Upper lobe of left lung (tissue), 6 donors: ENCODE measurements at regions not wholly inside any gene's neighbourhood (a gene's known extent, or its start where the extent isn't known, plus 50 kb on each side); places are given as distances from the start of the nearest gene placed in this dataset.

Experiments
- ATAC-seq, 2 donors: fragments of 200-7000 bp; cut with Tn5 transposase; one replicate each; pipeline ENCODE4 v1.9.1; 2022; ENCODE audit warnings: mild to moderate bottlenecking in 2 of 2, moderate library complexity in 2 of 2; ENCODE audit not compliant: low FRiP score in 2 of 2
- DNase-seq, 2 donors: peaks; one replicate each; pipeline ENCODE4 v3.0.0-alpha.2; 2019 to 2020
- H3K27ac ChIP-seq, 4 donors: fragments of 200-600 bp; sonication (generic); one replicate each; pipeline ENCODE4 v1.5.1; 2016 to 2019
- H3K27me3 ChIP-seq, 4 donors: fragments of 200-600 bp; sonication (generic); one replicate each; pipeline ENCODE4 v1.5.1; 2017 to 2019
- H3K36me3 ChIP-seq, 4 donors: fragments of 200-600 bp; sonication (generic); one replicate each; pipeline ENCODE4 v1.5.1; 2016 to 2019
- H3K4me1 ChIP-seq, 4 donors: fragments of 200-600 bp; sonication (generic); one replicate each; pipeline ENCODE4 v1.5.1; 2018 to 2019
- H3K4me3 ChIP-seq, 4 donors: fragments of 200-600 bp; sonication (generic); one replicate each; pipeline ENCODE4 v1.5.1; 2017 to 2019; ENCODE audit warnings: mild to moderate bottlenecking in 2 of 4, moderate library complexity in 1 of 4
- H3K9me3 ChIP-seq, 4 donors: fragments of 200-600 bp; sonication (generic); one replicate each; pipeline ENCODE4 v1.5.1; 2018 to 2019
- EP300 ChIP-seq, 4 donors: sonication (generic); formaldehyde crosslinking; IDR thresholded peaks; one replicate each; pipeline ENCODE4 v1.5.1; 2017; ENCODE audit warnings: antibody characterized with exemption in 4 of 4, control low read depth in 2 of 4
- POLR2A ChIP-seq, 4 donors: fragments of 450-650 bp; IDR thresholded peaks; one replicate each; pipeline ENCODE4 v1.5.1; 2016 to 2017; ENCODE audit warnings: antibody characterized with exemption in 4 of 4, mild to moderate bottlenecking in 2 of 4
- POLR2AphosphoS5 ChIP-seq, 2 donors: sonication (generic); formaldehyde crosslinking; IDR thresholded peaks; one replicate each; pipeline ENCODE4 v1.5.1; 2017; ENCODE audit warnings: antibody characterized with exemption in 2 of 2
- WGBS, 2 donors: methylation state at CpG; one replicate each; pipeline ENCODE4 v1.1.5; 2017 to 2018; 5-methylcytosine and 5-hydroxymethylcytosine counted together
- TF ChIP-seq, protein P1 (sequence below), 6 experiments: fragments of 450-650 bp in 4 of 6; fragments of 200-600 bp in 2 of 6; sonication (generic) in 2 of 6; IDR thresholded peaks; one replicate each; pipeline ENCODE4 v1.5.1; 2016 to 2019; ENCODE audit warnings: antibody characterized with exemption in 6 of 6
- donor health status: DM: no; HTN: no; CAD: no; lungs with moderate emphysema.
- donor health status: DM: no; HTN: yes; CAD: no; lungs with severe emphysema.

- no peak overlapping the region for H3K4me3 ChIP-seq
- TF ChIP-seq POLR2AphosphoS5 (IDR thresholded peaks at IDR 0.05) (no peak), EP300 (IDR thresholded peaks at IDR 0.05) (no peak), POLR2A (IDR thresholded peaks at IDR 0.05) (no peak)
- TF ChIP-seq, protein P1, sequence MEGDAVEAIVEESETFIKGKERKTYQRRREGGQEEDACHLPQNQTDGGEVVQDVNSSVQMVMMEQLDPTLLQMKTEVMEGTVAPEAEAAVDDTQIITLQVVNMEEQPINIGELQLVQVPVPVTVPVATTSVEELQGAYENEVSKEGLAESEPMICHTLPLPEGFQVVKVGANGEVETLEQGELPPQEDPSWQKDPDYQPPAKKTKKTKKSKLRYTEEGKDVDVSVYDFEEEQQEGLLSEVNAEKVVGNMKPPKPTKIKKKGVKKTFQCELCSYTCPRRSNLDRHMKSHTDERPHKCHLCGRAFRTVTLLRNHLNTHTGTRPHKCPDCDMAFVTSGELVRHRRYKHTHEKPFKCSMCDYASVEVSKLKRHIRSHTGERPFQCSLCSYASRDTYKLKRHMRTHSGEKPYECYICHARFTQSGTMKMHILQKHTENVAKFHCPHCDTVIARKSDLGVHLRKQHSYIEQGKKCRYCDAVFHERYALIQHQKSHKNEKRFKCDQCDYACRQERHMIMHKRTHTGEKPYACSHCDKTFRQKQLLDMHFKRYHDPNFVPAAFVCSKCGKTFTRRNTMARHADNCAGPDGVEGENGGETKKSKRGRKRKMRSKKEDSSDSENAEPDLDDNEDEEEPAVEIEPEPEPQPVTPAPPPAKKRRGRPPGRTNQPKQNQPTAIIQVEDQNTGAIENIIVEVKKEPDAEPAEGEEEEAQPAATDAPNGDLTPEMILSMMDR (IDR thresholded peaks at IDR 0.05): no peak
- ATAC-seq: no peak
- no peaks in the 10 kb centered on the region for H3K27me3 ChIP-seq
- H3K27ac ChIP-seq: no peak overlapping the region
- peaks cover 0 to 6% (median 3%) of the 10 kb centered on the region in 4 donors for H3K4me1 ChIP-seq
- DNase-seq: no peak
- 89 to 92% methylated on average over 2 of the region's 2 CpGs for WGBS, 2 donors
- H3K9me3 ChIP-seq: no peaks in the 10 kb centered on the region
- no peaks in the 10 kb centered on the region for H3K36me3 ChIP-seq
These were observed 97.6 kb upstream of the PARD3B start for GRCh38 chr2:204447722-204448121.

DNA sequence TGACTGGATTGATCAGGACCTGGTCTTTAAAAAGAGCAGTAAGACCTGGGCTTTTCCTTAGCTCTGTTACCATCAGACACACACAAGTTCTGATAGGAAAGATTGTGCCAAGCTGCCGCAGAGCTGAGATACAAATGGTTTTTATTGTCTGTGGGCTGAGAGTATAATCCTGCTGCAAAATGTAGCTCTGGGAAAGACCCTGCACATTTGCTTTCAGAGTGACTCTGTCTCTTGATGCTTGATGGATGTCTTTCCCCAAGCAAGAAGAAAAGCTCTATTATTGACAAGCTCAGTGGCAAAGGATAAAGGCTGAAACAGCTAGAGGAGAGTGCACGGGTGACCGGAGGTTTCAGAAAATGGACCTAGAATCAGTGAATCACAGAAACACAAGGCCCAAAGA is 95.3 kb upstream of the PARD3B start:
- H3K4me3 ChIP-seq: no peak overlapping the region
- ATAC-seq: no peak
- H3K27me3 ChIP-seq: no peaks in the 10 kb centered on the region
- no peaks in the 10 kb centered on the region for H3K9me3 ChIP-seq
- H3K4me1 ChIP-seq: peaks cover 10 to 25% (median 20%) of the 10 kb centered on the region in 4 donors
- H3K27ac ChIP-seq: no peak overlapping the region
- DNase-seq: no peak
- TF ChIP-seq POLR2AphosphoS5 (IDR thresholded peaks at IDR 0.05) (no peak), POLR2A (IDR thresholded peaks at IDR 0.05) (no peak), EP300 (IDR thresholded peaks at IDR 0.05) (no peak)
- TF ChIP-seq, protein P1 (IDR thresholded peaks at IDR 0.05): no peak
- H3K36me3 ChIP-seq: no peaks in the 10 kb centered on the region
- WGBS, 2 donors: 93 to 95% methylated on average over 3 of the region's 3 CpGs

DNA sequence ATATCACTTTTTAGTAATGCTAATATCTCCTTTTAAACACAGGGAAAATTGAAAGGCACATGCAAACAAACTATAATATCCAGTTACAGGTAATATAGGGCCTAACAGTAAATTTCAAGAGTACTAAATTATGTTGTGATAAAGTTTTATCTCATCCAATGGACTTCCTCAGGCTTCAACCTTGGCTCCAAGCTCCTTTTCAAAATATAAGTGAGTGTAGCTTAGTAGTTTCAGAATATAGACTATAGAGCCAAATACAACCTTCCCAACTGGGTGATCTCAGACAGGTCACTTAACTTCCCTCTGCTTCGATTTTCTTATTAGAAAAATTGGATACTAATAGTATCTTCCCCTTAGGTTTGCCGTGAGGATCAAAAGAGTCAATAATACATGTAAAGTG is 93.5 kb upstream of the PARD3B start:
- Histone ChIP-seq H3K36me3 (no peaks in the 10 kb centered on the region), H3K27me3 (no peaks in the 10 kb centered on the region), H3K4me3 (no peak overlapping the region), H3K9me3 (no peaks in the 10 kb centered on the region), H3K4me1 (peaks cover 10 to 27% (median 20%) of the 10 kb centered on the region in 4 donors), H3K27ac (peak overlapping the region in 2 of 4 donors; percentile 75 to 80)
- ATAC-seq (no peak), DNase-seq (no peak)
- TF ChIP-seq POLR2AphosphoS5 (IDR thresholded peaks at IDR 0.05) (no peak), EP300 (IDR thresholded peaks at IDR 0.05) (no peak), POLR2A (IDR thresholded peaks at IDR 0.05) (no peak)
- TF ChIP-seq, protein P1 (IDR thresholded peaks at IDR 0.05): no peak
- WGBS, 2 donors: 41 to 59% methylated on average over 2 of the region's 2 CpGs

DNA sequence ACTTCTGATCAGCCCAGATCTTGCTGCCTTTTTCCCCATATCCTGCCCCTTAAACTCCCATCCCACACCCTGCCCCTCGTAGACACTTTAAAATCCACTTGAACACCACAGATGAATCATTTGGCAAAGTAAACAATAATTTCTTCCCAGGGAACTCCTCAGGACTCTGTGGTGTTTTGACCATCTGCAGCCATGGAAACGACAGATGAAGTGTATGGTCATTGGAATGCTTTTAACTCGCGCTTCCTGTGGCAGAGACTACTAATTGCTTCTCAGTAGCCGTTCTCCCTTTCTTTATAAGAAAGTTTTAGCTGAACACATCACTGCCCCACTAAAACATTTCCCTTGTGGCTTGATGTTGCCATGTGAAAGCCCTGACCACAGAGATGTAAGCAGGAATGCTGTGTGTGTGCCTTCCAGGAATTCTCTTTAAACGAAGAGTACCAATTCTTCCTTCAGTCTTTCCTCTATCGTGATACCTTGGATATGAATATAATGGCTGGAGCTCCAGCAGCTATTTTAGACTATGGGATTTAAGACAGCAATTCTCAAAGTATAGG is 92.7 kb upstream of the PARD3B start:
- Histone ChIP-seq H3K4me1 (peaks cover 10 to 27% (median 20%) of the 10 kb centered on the region in 4 donors), H3K4me3 (no peak overlapping the region), H3K27ac (peak overlapping the region; percentile 31 to 80 (median 72)), H3K9me3 (no peaks in the 10 kb centered on the region), H3K27me3 (no peaks in the 10 kb centered on the region), H3K36me3 (no peaks in the 10 kb centered on the region)
- WGBS, 2 donors: 26 to 43% methylated on average over 7 of the region's 7 CpGs
- TF ChIP-seq, protein P1 (IDR thresholded peaks at IDR 0.05): peak in 1 of 6 experiments; percentile 41
- TF ChIP-seq POLR2A (IDR thresholded peaks at IDR 0.05) (no peak), POLR2AphosphoS5 (IDR thresholded peaks at IDR 0.05) (peak in 1 of 2 donors; percentile 43), EP300 (IDR thresholded peaks at IDR 0.05) (peak in 1 of 4 donors; percentile 11)
- DNase-seq (peak in 1 of 2 donors; percentile 39), ATAC-seq (peak; percentile 91 to 95)

DNA sequence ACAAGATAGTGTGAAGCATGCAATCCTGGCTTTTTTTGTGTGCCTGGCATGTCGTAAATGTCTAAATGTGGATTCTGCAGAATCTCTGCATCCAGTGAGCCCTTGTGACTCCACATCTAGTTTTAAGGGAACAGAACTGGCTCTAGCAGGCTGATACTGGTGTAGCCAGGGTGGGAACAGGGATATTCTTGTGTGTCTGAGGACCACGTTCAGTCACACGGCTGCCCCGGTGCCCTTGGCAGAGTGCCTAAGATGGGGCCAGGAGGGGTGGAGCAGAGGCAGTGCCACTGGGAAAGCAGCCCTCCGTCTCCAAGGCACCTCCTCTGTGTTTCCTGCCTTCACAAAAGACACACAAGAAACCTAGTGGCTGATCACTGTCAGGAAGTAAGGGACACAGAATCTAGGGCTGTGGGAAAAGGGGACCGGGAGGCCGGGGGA is 91.5 kb upstream of the PARD3B start:
- no peaks in the 10 kb centered on the region for H3K36me3 ChIP-seq
- no peaks in the 10 kb centered on the region for H3K27me3 ChIP-seq
- H3K27ac ChIP-seq: peak overlapping the region; percentile 41 to 80 (median 58)
- DNase-seq: peak; percentile 42 to 60
- H3K9me3 ChIP-seq: no peaks in the 10 kb centered on the region
- TF ChIP-seq, protein P1 (IDR thresholded peaks at IDR 0.05): peak in 1 of 6 experiments; percentile 27
- TF ChIP-seq POLR2A (IDR thresholded peaks at IDR 0.05) (no peak), POLR2AphosphoS5 (IDR thresholded peaks at IDR 0.05) (peak in 1 of 2 donors; percentile 37), EP300 (IDR thresholded peaks at IDR 0.05) (no peak)
- 1 to 13% methylated on average over 7 of the region's 7 CpGs for WGBS, 2 donors
- no peak overlapping the region for H3K4me3 ChIP-seq
- H3K4me1 ChIP-seq: peaks cover 10 to 27% (median 20%) of the 10 kb centered on the region in 4 donors
- ATAC-seq: peak in 1 of 2 donors; percentile 79
